HEK293T (cell line): ENCODE measurements at regions not wholly inside any gene's neighbourhood (a gene's known extent, or its start where the extent isn't known, plus 50 kb on each side); places are given as distances from the start of the nearest gene placed in this dataset.

ENCODE experiments used
- FOXA1 ChIP-seq: fragments of 450-650 bp; IDR thresholded peaks from 2 replicates; pipeline ENCODE4 v1.6.1; 2016; ENCODE audit warnings: mild to moderate bottlenecking
- FOXK2 ChIP-seq: fragments of 450-650 bp; IDR thresholded peaks from 2 replicates; pipeline ENCODE4 v1.6.1; 2016; ENCODE audit warnings: mild to moderate bottlenecking
- FOXM1 ChIP-seq: fragments of 450-650 bp; IDR thresholded peaks from 2 replicates; pipeline ENCODE4 v1.6.1; 2017; ENCODE audit warnings: mild to moderate bottlenecking, borderline replicate concordance
- SP1 ChIP-seq: fragments of 450-650 bp; IDR thresholded peaks from 2 replicates; pipeline ENCODE4 v1.6.1; 2017

DNA sequence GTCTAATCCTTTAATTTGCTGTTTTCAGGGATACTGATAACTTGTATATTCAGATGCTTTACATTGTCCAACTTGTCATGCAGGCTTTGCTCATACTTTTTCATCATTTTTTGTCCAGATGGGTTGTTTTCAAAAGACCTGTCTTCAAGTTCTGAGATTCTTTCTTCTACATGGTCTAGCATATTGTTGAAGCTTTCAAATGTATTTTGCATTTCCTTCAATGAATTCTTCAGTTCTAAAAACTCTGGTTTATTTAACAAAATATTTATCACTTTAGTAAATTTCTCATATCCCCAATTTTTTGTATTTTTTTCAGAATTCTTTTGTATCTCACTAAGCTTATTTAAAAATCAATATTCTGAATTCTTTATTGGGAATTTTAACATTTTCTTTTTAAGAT is 388.3 kb upstream of the IL12A start:
- no peak for TF ChIP-seq SP1
- TF ChIP-seq FOXA1 = no peak
- no peak for TF ChIP-seq FOXM1
- TF ChIP-seq FOXK2 = no peak
